ENCODE measurements at regions not wholly inside any gene's neighbourhood (a gene's known extent, or its start where the extent isn't known, plus 50 kb on each side); places are given as distances from the start of the nearest gene placed in this dataset.
"Not testable (repeated sequence)": the region's sequence is repeated elsewhere in the genome, so short reads cannot be mapped to it uniquely, and the experiment has no call there.

- no peak for DNase-seq
These were observed 50.1 kb upstream of the ZNF608 start for GRCh38 chr5:124796495-124796894.

GRCh38 chr5:124797665-124798087 lies 51.2 kb upstream of the ZNF608 start:
- DNase-seq, result no peak

- no peak for DNase-seq
These were observed 52.5 kb upstream of the ZNF608 start for GRCh38 chr5:124798890-124799289.

- DNase-seq, result no peak
These were observed 55.1 kb upstream of the ZNF608 start for GRCh38 chr5:124801551-124801950.

GRCh38 chr5:124803617-124804323 lies 57.3 kb upstream of the ZNF608 start:
- DNase-seq, result no peak

- DNase-seq, result no peak
These were observed 59.6 kb upstream of the ZNF608 start for GRCh38 chr5:124806026-124806372.

GRCh38 chr5:124806373-124807077 lies 60.1 kb upstream of the ZNF608 start:
- no peak for DNase-seq

- no peak for DNase-seq
These were observed 62.4 kb upstream of the ZNF608 start for GRCh38 chr5:124808842-124809268.

- DNase-seq, result no peak
These were observed 64.1 kb upstream of the ZNF608 start for GRCh38 chr5:124810396-124811006.

- no peak for DNase-seq
These were observed 66.4 kb upstream of the ZNF608 start for GRCh38 chr5:124812771-124813358.

GRCh38 chr5:124816381-124816780 lies 69.9 kb upstream of the ZNF608 start:
- no peak for DNase-seq

GRCh38 chr5:124819201-124819600 lies 72.8 kb upstream of the ZNF608 start:
- no peak for DNase-seq

- DNase-seq, result no peak
These were observed 76.2 kb upstream of the ZNF608 start for GRCh38 chr5:124822647-124823046.

- no peak for DNase-seq
These were observed 76.9 kb upstream of the ZNF608 start for GRCh38 chr5:124823380-124823779.

GRCh38 chr5:124824637-124825158 lies 78.3 kb upstream of the ZNF608 start:
- DNase-seq, result no peak

GRCh38 chr5:124825250-124825982 lies 79.0 kb upstream of the ZNF608 start:
- DNase-seq, result no peak

GRCh38 chr5:124825983-124826337 lies 79.5 kb upstream of the ZNF608 start:
- DNase-seq, result no peak

GRCh38 chr5:124828731-124829234 lies 82.3 kb upstream of the ZNF608 start:
- DNase-seq, result no peak

GRCh38 chr5:124831687-124832240 lies 85.3 kb upstream of the ZNF608 start:
- DNase-seq, result no peak

GRCh38 chr5:124832510-124832909 lies 86.1 kb upstream of the ZNF608 start:
- no peak for DNase-seq

- DNase-seq, result not testable (repeated sequence)
These were observed 89.9 kb upstream of the ZNF608 start for GRCh38 chr5:124836314-124836713.

- DNase-seq, result no peak
These were observed 93.0 kb upstream of the ZNF608 start for GRCh38 chr5:124839371-124839998.

Data from KG1 (cell line).